ENCODE measurements at regions not wholly inside any gene's neighbourhood (a gene's known extent, or its start where the extent isn't known, plus 50 kb on each side); places are given as distances from the start of the nearest gene placed in this dataset.
A peak's percentile ranks its signal among the peaks of the same experiment; 100 is the strongest.

GRCh38 chr5:121218086-121218485, 633.6 kb upstream of the FTMT start:
- TF ChIP-seq, protein P1, sequence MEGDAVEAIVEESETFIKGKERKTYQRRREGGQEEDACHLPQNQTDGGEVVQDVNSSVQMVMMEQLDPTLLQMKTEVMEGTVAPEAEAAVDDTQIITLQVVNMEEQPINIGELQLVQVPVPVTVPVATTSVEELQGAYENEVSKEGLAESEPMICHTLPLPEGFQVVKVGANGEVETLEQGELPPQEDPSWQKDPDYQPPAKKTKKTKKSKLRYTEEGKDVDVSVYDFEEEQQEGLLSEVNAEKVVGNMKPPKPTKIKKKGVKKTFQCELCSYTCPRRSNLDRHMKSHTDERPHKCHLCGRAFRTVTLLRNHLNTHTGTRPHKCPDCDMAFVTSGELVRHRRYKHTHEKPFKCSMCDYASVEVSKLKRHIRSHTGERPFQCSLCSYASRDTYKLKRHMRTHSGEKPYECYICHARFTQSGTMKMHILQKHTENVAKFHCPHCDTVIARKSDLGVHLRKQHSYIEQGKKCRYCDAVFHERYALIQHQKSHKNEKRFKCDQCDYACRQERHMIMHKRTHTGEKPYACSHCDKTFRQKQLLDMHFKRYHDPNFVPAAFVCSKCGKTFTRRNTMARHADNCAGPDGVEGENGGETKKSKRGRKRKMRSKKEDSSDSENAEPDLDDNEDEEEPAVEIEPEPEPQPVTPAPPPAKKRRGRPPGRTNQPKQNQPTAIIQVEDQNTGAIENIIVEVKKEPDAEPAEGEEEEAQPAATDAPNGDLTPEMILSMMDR (IDR thresholded peaks at IDR 0.05; ENCODE audit: borderline replicate concordance, extremely low read depth, low read length, poor library complexity, severe bottlenecking), result no peak
- TF ChIP-seq EZH2 (IDR thresholded peaks at IDR 0.05; ENCODE audit: borderline replicate concordance, low read depth, low read length, severe bottlenecking), result no peak
- Histone ChIP-seq H3K79me2 (ENCODE audit: insufficient read depth, low read length) (no peaks in the 10 kb centered on the region), H3K4me3 (ENCODE audit: low read depth in 1 of 2, low read length in 2 of 2) (no peak overlapping the region), H3K9me3 (ENCODE audit: insufficient read depth, low read length, severe bottlenecking) (peaks cover 14% of the 10 kb centered on the region), H4K20me1 (ENCODE audit: insufficient read depth, low read length) (no peaks in the 10 kb centered on the region), H3K4me1 (ENCODE audit: insufficient read depth, low read length) (peaks cover 28% of the 10 kb centered on the region), H3K27ac (ENCODE audit: low read length) (0 out of 2 replicates have a peak overlapping the region, but pooled peaks have one; percentile 28), H3K9ac (ENCODE audit: low read depth, low read length) (no peak overlapping the region), H3K4me2 (ENCODE audit: insufficient read depth, low read length) (no peak overlapping the region), H3K36me3 (ENCODE audit: insufficient read depth, low read length) (no peaks in the 10 kb centered on the region), H3K27me3 (ENCODE audit: insufficient read depth, low read length, poor library complexity) (no peaks in the 10 kb centered on the region), H2AFZ (ENCODE audit: low read depth, low read length) (peak overlapping the region; percentile 65)
- DNase-seq (no peak), ATAC-seq (ENCODE audit: insufficient read depth, low read depth) (no peak)

DNA sequence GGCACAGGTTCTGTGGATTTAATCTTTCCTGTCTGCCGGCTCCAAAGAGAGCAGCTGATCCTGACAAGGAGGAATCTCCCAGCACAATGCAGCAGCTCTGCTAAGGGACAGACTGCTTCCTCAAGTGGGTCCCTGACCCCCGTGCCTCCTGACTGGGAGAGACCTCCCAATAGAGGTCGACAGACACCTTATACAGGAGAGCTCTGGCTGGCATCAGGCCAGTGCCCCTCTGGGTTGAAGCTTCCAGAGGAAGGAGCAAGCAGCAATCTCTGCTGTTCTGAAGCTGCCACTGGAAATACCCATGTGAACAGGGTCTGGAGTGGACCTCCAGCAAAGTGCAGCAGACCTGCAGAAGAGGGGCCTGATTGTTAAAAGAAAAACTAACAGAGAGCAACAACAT, 630.2 kb upstream of the FTMT start:
- no peaks in the 10 kb centered on the region for H4K20me1 ChIP-seq (ENCODE audit: insufficient read depth, low read length)
- H3K4me3 ChIP-seq (ENCODE audit: low read depth in 1 of 2, low read length in 2 of 2), result no peak overlapping the region
- ATAC-seq (ENCODE audit: insufficient read depth, low read depth) (no peak), DNase-seq (no peak)
- H3K27ac ChIP-seq (ENCODE audit: low read length), result no peak overlapping the region
- H3K9me3 ChIP-seq (ENCODE audit: insufficient read depth, low read length, severe bottlenecking), result peaks cover 18% of the 10 kb centered on the region
- H3K79me2 ChIP-seq (ENCODE audit: insufficient read depth, low read length), result no peaks in the 10 kb centered on the region
- H3K27me3 ChIP-seq (ENCODE audit: insufficient read depth, low read length, poor library complexity), result no peaks in the 10 kb centered on the region
- H3K36me3 ChIP-seq (ENCODE audit: insufficient read depth, low read length), result no peaks in the 10 kb centered on the region
- H3K9ac ChIP-seq (ENCODE audit: low read depth, low read length), result no peak overlapping the region
- H3K4me1 ChIP-seq (ENCODE audit: insufficient read depth, low read length), result peaks cover 20% of the 10 kb centered on the region
- H2AFZ ChIP-seq (ENCODE audit: low read depth, low read length), result 0 out of 2 replicates have a peak overlapping the region, but pooled peaks have one; percentile 19
- no peak overlapping the region for H3K4me2 ChIP-seq (ENCODE audit: insufficient read depth, low read length)
- no peak for TF ChIP-seq EZH2 (IDR thresholded peaks at IDR 0.05; ENCODE audit: borderline replicate concordance, low read depth, low read length, severe bottlenecking)
- TF ChIP-seq, protein P1 (IDR thresholded peaks at IDR 0.05; ENCODE audit: borderline replicate concordance, extremely low read depth, low read length, poor library complexity, severe bottlenecking), result no peak

GRCh38 chr5:121226765-121227164, 624.9 kb upstream of the FTMT start:
- no peak overlapping the region for H3K4me2 ChIP-seq (ENCODE audit: insufficient read depth, low read length)
- ATAC-seq (ENCODE audit: insufficient read depth, low read depth), result no peak
- no peak overlapping the region for H3K27ac ChIP-seq (ENCODE audit: low read length)
- no peaks in the 10 kb centered on the region for H3K36me3 ChIP-seq (ENCODE audit: insufficient read depth, low read length)
- H3K79me2 ChIP-seq (ENCODE audit: insufficient read depth, low read length), result no peaks in the 10 kb centered on the region
- DNase-seq, result no peak
- H2AFZ ChIP-seq (ENCODE audit: low read depth, low read length), result no peak overlapping the region
- no peaks in the 10 kb centered on the region for H3K27me3 ChIP-seq (ENCODE audit: insufficient read depth, low read length, poor library complexity)
- peaks cover 49% of the 10 kb centered on the region for H3K9me3 ChIP-seq (ENCODE audit: insufficient read depth, low read length, severe bottlenecking)
- H3K4me3 ChIP-seq (ENCODE audit: low read depth in 1 of 2, low read length in 2 of 2), result no peak overlapping the region
- no peaks in the 10 kb centered on the region for H3K4me1 ChIP-seq (ENCODE audit: insufficient read depth, low read length)
- no peak overlapping the region for H3K9ac ChIP-seq (ENCODE audit: low read depth, low read length)
- TF ChIP-seq, protein P1 (IDR thresholded peaks at IDR 0.05; ENCODE audit: borderline replicate concordance, extremely low read depth, low read length, poor library complexity, severe bottlenecking), result no peak
- TF ChIP-seq EZH2 (IDR thresholded peaks at IDR 0.05; ENCODE audit: borderline replicate concordance, low read depth, low read length, severe bottlenecking), result no peak
- H4K20me1 ChIP-seq (ENCODE audit: insufficient read depth, low read length), result no peaks in the 10 kb centered on the region

- Histone ChIP-seq H3K4me2 (ENCODE audit: insufficient read depth, low read length) (no peak overlapping the region), H3K4me3 (ENCODE audit: low read depth in 1 of 2, low read length in 2 of 2) (no peak overlapping the region), H3K27me3 (ENCODE audit: insufficient read depth, low read length, poor library complexity) (no peaks in the 10 kb centered on the region), H4K20me1 (ENCODE audit: insufficient read depth, low read length) (no peaks in the 10 kb centered on the region), H2AFZ (ENCODE audit: low read depth, low read length) (no peak overlapping the region), H3K79me2 (ENCODE audit: insufficient read depth, low read length) (no peaks in the 10 kb centered on the region), H3K9ac (ENCODE audit: low read depth, low read length) (no peak overlapping the region), H3K36me3 (ENCODE audit: insufficient read depth, low read length) (no peaks in the 10 kb centered on the region), H3K27ac (ENCODE audit: low read length) (no peak overlapping the region), H3K9me3 (ENCODE audit: insufficient read depth, low read length, severe bottlenecking) (no peaks in the 10 kb centered on the region), H3K4me1 (ENCODE audit: insufficient read depth, low read length) (0 out of 2 replicates have a peak, but pooled peaks cover under 1% of the 10 kb centered on the region)
- no peak for TF ChIP-seq EZH2 (IDR thresholded peaks at IDR 0.05; ENCODE audit: borderline replicate concordance, low read depth, low read length, severe bottlenecking)
- TF ChIP-seq, protein P1 (IDR thresholded peaks at IDR 0.05; ENCODE audit: borderline replicate concordance, extremely low read depth, low read length, poor library complexity, severe bottlenecking), result no peak
- DNase-seq (no peak), ATAC-seq (ENCODE audit: insufficient read depth, low read depth) (no peak)
Measured at GRCh38 chr5:121239951-121240350, 611.7 kb upstream of the FTMT start.
